Activated naive CD8-positive, alpha-beta T cell treated with anti-CD3 and anti-CD28 coated beads, Interleukin-2, amount 50 U/mL, for 16 hours (primary cell): ENCODE measurements at regions not wholly inside any gene's neighbourhood (a gene's known extent, or its start where the extent isn't known, plus 50 kb on each side); places are given as distances from the start of the nearest gene placed in this dataset.
"Not testable (repeated sequence)": the region's sequence is repeated elsewhere in the genome, so short reads cannot be mapped to it uniquely, and the experiment has no call there.

Experiments used
- DNase-seq: peaks from one replicate; pipeline ENCODE4 v3.0.0-alpha.2; 2020; ENCODE audit warnings: low read depth, low spot score

- not testable (repeated sequence) for DNase-seq
Observed at GRCh38 chr16:31745098-31745497, 128.5 kb upstream of the ZNF267 start.

- DNase-seq: no peak
Observed at GRCh38 chr16:31745900-31746299, 127.7 kb upstream of the ZNF267 start.

- DNase-seq: no peak
Observed at GRCh38 chr16:31754998-31755615, 118.5 kb upstream of the ZNF267 start.

GRCh38 chr16:31764103-31764502 lies 109.5 kb upstream of the ZNF267 start:
- DNase-seq: no peak

- no peak for DNase-seq
Observed at GRCh38 chr16:31767267-31767666, 106.3 kb upstream of the ZNF267 start.

GRCh38 chr16:31780342-31780741 lies 93.3 kb upstream of the ZNF267 start:
- DNase-seq: no peak

GRCh38 chr16:31785126-31785525 lies 88.5 kb upstream of the ZNF267 start:
- DNase-seq: no peak

GRCh38 chr16:31807086-31807485 lies 66.5 kb upstream of the ZNF267 start:
- no peak for DNase-seq

GRCh38 chr16:31810863-31811262 lies 62.7 kb upstream of the ZNF267 start:
- DNase-seq: no peak

GRCh38 chr16:31816141-31816540 lies 57.5 kb upstream of the ZNF267 start:
- not testable (repeated sequence) for DNase-seq

- no peak for DNase-seq
Observed at GRCh38 chr16:31819386-31819785, 54.2 kb upstream of the ZNF267 start.

GRCh38 chr16:31819948-31820347 lies 53.7 kb upstream of the ZNF267 start:
- no peak for DNase-seq
